ENCODE measurements at regions not wholly inside any gene's neighbourhood (a gene's known extent, or its start where the extent isn't known, plus 50 kb on each side); places are given as distances from the start of the nearest gene placed in this dataset.

GRCh38 chr18:41459656-41460055 lies 495.4 kb upstream of the PIK3C3 start:
- Histone ChIP-seq H3K9ac (no peak overlapping the region), H3K4me1 (no peaks in the 10 kb centered on the region), H3K27ac (no peak overlapping the region), H3K4me3 (no peak overlapping the region), H3K4me2 (no peak overlapping the region), H3K27me3 (no peaks in the 10 kb centered on the region), H4K20me1 (no peaks in the 10 kb centered on the region), H3K36me3 (no peaks in the 10 kb centered on the region), H3K9me3 (no peaks in the 10 kb centered on the region)
- no peak for TF ChIP-seq Cebpa-rat (IDR thresholded peaks at IDR 0.05)

DNA sequence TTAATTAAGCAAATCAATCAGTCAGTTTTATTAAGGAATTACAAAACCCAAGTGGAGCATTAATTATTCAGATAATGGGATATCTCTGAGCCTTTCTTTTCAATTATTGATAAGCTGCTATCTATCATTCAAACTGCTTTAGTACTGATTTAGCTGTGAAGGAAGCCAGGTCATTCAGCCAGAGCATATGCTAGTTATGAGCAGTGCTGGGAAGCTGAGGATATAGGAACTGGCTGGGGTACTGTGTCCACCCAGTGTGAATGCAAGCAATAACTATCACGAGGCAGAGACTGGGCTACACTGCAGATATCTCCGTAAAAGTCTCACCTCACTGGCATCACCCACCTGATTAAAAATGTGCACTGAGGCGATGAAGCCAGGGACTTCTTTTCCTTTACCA lies 496.7 kb upstream of the PIK3C3 start:
- H3K27me3 ChIP-seq: no peaks in the 10 kb centered on the region
- no peaks in the 10 kb centered on the region for H3K9me3 ChIP-seq
- H3K4me3 ChIP-seq: no peak overlapping the region
- no peak overlapping the region for H3K27ac ChIP-seq
- no peaks in the 10 kb centered on the region for H3K36me3 ChIP-seq
- H3K4me2 ChIP-seq: no peak overlapping the region
- no peaks in the 10 kb centered on the region for H4K20me1 ChIP-seq
- no peaks in the 10 kb centered on the region for H3K4me1 ChIP-seq
- TF ChIP-seq Cebpa-rat (IDR thresholded peaks at IDR 0.05): no peak
- H3K9ac ChIP-seq: no peak overlapping the region

- H3K9me3 ChIP-seq: no peaks in the 10 kb centered on the region
- H3K9ac ChIP-seq: no peak overlapping the region
- no peak for TF ChIP-seq Cebpa-rat (IDR thresholded peaks at IDR 0.05)
- no peaks in the 10 kb centered on the region for H3K27me3 ChIP-seq
- H3K4me1 ChIP-seq: no peaks in the 10 kb centered on the region
- H3K27ac ChIP-seq: no peak overlapping the region
- H4K20me1 ChIP-seq: no peaks in the 10 kb centered on the region
- H3K36me3 ChIP-seq: no peaks in the 10 kb centered on the region
- no peak overlapping the region for H3K4me2 ChIP-seq
- H3K4me3 ChIP-seq: no peak overlapping the region
Measured at GRCh38 chr18:41457765-41458326, 497.2 kb upstream of the PIK3C3 start.

DNA sequence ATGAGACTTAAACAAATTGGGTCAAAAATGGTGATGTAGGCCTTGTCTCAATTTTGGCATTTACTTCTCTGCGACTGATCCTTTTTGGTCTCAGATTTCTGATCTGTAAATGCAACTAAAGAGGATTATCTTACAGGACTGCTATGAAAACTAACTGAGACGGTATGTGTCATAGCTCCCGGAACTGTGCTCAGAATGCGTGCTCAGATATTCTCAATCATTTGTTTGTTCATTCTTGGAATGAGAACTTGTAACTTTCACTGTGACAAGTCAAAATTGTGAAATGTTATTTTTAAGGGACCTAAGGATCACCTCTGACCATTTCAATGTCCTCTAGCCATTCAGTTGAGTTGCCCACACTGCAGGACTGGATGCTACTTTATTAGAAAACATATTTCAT lies 498.2 kb upstream of the PIK3C3 start:
- H3K27me3 ChIP-seq: no peaks in the 10 kb centered on the region
- H3K27ac ChIP-seq: no peak overlapping the region
- H3K9me3 ChIP-seq: no peaks in the 10 kb centered on the region
- H3K4me1 ChIP-seq: no peaks in the 10 kb centered on the region
- TF ChIP-seq Cebpa-rat (IDR thresholded peaks at IDR 0.05): no peak
- H3K9ac ChIP-seq: no peak overlapping the region
- H3K36me3 ChIP-seq: no peaks in the 10 kb centered on the region
- no peak overlapping the region for H3K4me2 ChIP-seq
- no peaks in the 10 kb centered on the region for H4K20me1 ChIP-seq
- H3K4me3 ChIP-seq: no peak overlapping the region

- H3K36me3 ChIP-seq: no peaks in the 10 kb centered on the region
- H3K9me3 ChIP-seq: no peaks in the 10 kb centered on the region
- no peak overlapping the region for H3K27ac ChIP-seq
- no peaks in the 10 kb centered on the region for H4K20me1 ChIP-seq
- no peaks in the 10 kb centered on the region for H3K4me1 ChIP-seq
- no peaks in the 10 kb centered on the region for H3K27me3 ChIP-seq
- no peak overlapping the region for H3K4me3 ChIP-seq
- no peak for TF ChIP-seq Cebpa-rat (IDR thresholded peaks at IDR 0.05)
- no peak overlapping the region for H3K9ac ChIP-seq
- H3K4me2 ChIP-seq: no peak overlapping the region
Measured at GRCh38 chr18:41449612-41450011, 505.4 kb upstream of the PIK3C3 start.

- H4K20me1 ChIP-seq: no peaks in the 10 kb centered on the region
- H3K27ac ChIP-seq: no peak overlapping the region
- H3K27me3 ChIP-seq: no peaks in the 10 kb centered on the region
- no peak for TF ChIP-seq Cebpa-rat (IDR thresholded peaks at IDR 0.05)
- no peak overlapping the region for H3K4me3 ChIP-seq
- H3K9me3 ChIP-seq: peaks cover 1% of the 10 kb centered on the region; the same call in 1 of the 2 replicates
- no peaks in the 10 kb centered on the region for H3K36me3 ChIP-seq
- no peaks in the 10 kb centered on the region for H3K4me1 ChIP-seq
- H3K9ac ChIP-seq: no peak overlapping the region
- H3K4me2 ChIP-seq: no peak overlapping the region
Measured at GRCh38 chr18:41444943-41445342, 510.1 kb upstream of the PIK3C3 start.

DNA sequence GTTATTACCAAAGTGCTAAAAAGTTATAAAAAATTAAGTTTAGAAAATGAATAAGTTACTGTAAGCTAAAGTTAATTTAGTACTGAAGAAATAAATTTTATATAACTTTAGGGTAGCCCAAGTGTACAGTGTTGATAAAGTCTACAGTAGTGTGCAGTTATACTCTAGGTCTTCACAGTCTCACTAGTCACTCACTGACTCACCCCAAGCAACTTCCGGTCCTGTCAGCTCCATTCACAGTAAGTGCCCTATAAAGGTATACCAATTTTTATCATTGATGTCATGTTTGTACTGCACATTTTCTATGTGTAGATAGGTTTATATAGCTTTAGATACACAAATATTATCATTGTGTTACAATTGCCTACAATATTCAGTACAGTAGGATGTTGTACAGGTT lies 518.3 kb upstream of the PIK3C3 start:
- no peak for TF ChIP-seq Cebpa-rat (IDR thresholded peaks at IDR 0.05)
- Histone ChIP-seq H3K27me3 (no peaks in the 10 kb centered on the region), H3K36me3 (no peaks in the 10 kb centered on the region), H4K20me1 (no peaks in the 10 kb centered on the region), H3K9ac (no peak overlapping the region), H3K4me2 (no peak overlapping the region), H3K4me3 (no peak overlapping the region), H3K9me3 (peaks cover 5% of the 10 kb centered on the region; the same call in 1 of the 2 replicates), H3K4me1 (no peaks in the 10 kb centered on the region), H3K27ac (no peak overlapping the region)

DNA sequence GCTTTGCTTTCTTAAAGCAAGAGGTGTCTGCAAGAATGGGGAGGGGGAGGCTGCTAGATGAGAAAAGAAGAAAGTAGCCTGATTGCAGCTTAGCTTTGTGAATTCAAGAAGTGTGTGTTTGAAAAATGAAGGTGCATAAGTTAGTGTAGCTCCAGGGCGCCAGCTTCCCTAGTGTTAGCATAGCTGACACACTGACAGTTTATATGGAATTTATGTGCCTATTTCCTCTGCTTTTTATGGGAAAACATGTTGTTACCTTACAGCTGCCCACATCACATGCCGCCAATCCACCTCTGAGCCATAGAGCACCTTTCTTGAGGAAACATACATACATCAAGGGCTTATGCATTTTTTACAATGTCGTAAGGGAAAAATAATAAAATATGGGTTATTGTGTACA lies 536.4 kb upstream of the PIK3C3 start:
- Histone ChIP-seq H3K9me3 (no peaks in the 10 kb centered on the region), H3K4me3 (no peak overlapping the region), H3K36me3 (no peaks in the 10 kb centered on the region), H3K9ac (no peak overlapping the region), H3K27ac (no peak overlapping the region), H4K20me1 (no peaks in the 10 kb centered on the region), H3K27me3 (no peaks in the 10 kb centered on the region), H3K4me2 (no peak overlapping the region), H3K4me1 (no peaks in the 10 kb centered on the region)
- no peak for TF ChIP-seq Cebpa-rat (IDR thresholded peaks at IDR 0.05)

DNA sequence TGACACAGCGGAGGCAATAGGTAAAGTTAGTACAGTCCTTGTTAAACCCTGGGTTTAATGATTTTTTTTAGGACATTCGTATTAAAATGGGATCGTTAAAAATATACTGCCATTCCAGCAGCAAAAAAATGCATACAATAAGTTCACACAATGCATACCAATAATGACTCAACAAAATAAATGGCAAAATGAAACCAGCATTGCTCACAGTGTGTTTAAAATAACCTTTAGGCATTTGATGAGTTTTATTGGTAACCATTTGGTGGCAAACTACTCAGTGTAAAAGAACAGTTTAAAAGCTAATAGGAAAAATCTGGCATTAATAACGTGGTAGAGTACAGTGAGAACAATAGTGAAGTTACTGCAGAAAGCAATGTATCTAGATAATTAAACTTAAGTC lies 539.0 kb upstream of the PIK3C3 start:
- Histone ChIP-seq H3K9ac (no peak overlapping the region), H3K27me3 (no peaks in the 10 kb centered on the region), H3K4me2 (no peak overlapping the region)

DNA sequence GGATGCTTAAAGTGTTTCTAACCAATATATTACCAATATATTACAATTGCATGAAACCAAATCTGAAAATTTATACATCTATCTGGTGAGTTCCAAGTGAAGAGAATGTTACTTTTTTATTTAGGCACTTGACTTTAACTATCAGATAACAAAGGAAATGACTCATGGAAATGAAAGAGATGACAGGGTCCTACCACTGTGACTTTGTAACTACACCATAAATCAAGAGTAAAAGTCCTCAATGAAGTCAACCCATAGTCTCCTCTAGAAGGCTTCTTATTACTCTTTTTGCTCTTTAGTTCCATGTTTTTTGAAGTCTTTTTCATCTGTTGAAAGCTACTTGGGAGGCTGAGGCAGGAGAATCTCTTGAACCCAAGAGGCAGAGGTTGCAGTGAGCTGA lies 545.0 kb upstream of the PIK3C3 start:
- TF ChIP-seq Cebpa-rat (IDR thresholded peaks at IDR 0.05): no peak

More for the DNA sequence above, 539.0 kb upstream of the PIK3C3 start:
- H3K36me3 ChIP-seq: no peaks in the 10 kb centered on the region
- no peak for TF ChIP-seq Cebpa-rat (IDR thresholded peaks at IDR 0.05)
- H4K20me1 ChIP-seq: no peaks in the 10 kb centered on the region
- no peaks in the 10 kb centered on the region for H3K4me1 ChIP-seq
- H3K27ac ChIP-seq: no peak overlapping the region
- H3K9me3 ChIP-seq: no peaks in the 10 kb centered on the region
- no peak overlapping the region for H3K4me3 ChIP-seq

DNA sequence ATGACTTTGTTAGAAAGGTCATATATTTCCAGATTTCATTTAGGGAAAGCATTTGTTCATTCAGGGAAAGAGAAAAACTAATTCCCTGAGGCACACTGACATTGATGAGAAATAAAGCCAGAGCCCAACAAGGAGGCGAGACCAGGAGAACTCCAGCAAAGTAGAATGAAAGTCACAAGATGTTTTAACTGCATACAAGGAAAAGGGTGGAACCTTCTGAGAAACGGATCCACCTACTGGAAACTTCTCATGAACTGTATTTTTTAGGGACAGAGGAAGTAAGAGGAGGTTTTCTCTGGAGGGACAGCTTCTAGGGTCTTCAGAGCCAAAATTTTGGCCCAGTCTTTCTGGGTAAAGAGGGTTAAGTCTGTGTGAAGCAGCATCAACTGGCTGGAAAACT lies 548.2 kb upstream of the PIK3C3 start:
- H3K36me3 ChIP-seq: no peaks in the 10 kb centered on the region
- H4K20me1 ChIP-seq: no peaks in the 10 kb centered on the region
- H3K9me3 ChIP-seq: no peaks in the 10 kb centered on the region
- no peaks in the 10 kb centered on the region for H3K4me1 ChIP-seq
- no peak overlapping the region for H3K4me2 ChIP-seq
- no peak overlapping the region for H3K4me3 ChIP-seq
- H3K27ac ChIP-seq: no peak overlapping the region
- no peak overlapping the region for H3K9ac ChIP-seq
- TF ChIP-seq Cebpa-rat (IDR thresholded peaks at IDR 0.05): no peak
- no peaks in the 10 kb centered on the region for H3K27me3 ChIP-seq

More for the DNA sequence above, 545.0 kb upstream of the PIK3C3 start:
- H3K4me3 ChIP-seq: no peak overlapping the region
- no peaks in the 10 kb centered on the region for H3K4me1 ChIP-seq
- no peaks in the 10 kb centered on the region for H4K20me1 ChIP-seq
- H3K9ac ChIP-seq: no peak overlapping the region
- no peaks in the 10 kb centered on the region for H3K36me3 ChIP-seq
- H3K4me2 ChIP-seq: no peak overlapping the region
- H3K27me3 ChIP-seq: no peaks in the 10 kb centered on the region
- H3K27ac ChIP-seq: no peak overlapping the region
- no peaks in the 10 kb centered on the region for H3K9me3 ChIP-seq
